ENCODE measurements at regions not wholly inside any gene's neighbourhood (a gene's known extent, or its start where the extent isn't known, plus 50 kb on each side); places are given as distances from the start of the nearest gene placed in this dataset.

DNA sequence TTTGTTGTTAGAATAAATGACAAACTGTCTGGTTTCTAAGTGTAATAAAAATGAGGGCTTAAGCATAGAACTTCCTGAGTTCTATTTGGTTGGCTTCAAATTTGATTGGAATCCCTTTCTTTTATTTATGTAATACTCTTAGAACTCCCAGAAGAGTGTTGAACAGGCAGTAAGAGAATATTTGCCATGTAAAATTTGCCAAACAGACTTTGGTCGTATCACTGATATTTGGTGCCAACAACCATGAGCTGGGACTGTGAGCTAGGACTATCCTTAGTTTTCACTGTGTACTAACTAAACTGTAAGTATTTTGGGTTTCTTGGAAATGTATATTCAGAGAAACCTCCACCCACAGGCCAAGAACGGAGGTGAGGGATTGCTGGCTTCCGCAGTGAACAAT lies 971.2 kb upstream of the SOX9 start:
- ATAC-seq (ENCODE audit: low FRiP score) (no peak), DNase-seq (no peak)
- H3K36me3 ChIP-seq (ENCODE audit: control insufficient read depth in 1 of 2, insufficient read depth in 2 of 2, low read length in 1 of 2): no peaks in the 10 kb centered on the region
- no peak overlapping the region for H3K4me3 ChIP-seq (ENCODE audit: low read length in 2 of 2)
- 8 to 21% methylated on average over 3 of the region's 3 CpGs for WGBS, 2 donors
- intact Hi-C loops (cut with DNase I): no loop called here
- H3K27ac ChIP-seq (ENCODE audit: low read depth in 1 of 2, low read length in 2 of 2): no peak overlapping the region
- no peaks in the 10 kb centered on the region for H3K27me3 ChIP-seq (ENCODE audit: control insufficient read depth in 1 of 2, insufficient read depth in 2 of 2, low read length in 1 of 2)
- no peaks in the 10 kb centered on the region for H3K4me1 ChIP-seq (ENCODE audit: control insufficient read depth in 1 of 2, insufficient read depth in 2 of 2, low read length in 2 of 2)
- H3K9me3 ChIP-seq (ENCODE audit: control insufficient read depth, low read length): no peaks in the 10 kb centered on the region

DNA sequence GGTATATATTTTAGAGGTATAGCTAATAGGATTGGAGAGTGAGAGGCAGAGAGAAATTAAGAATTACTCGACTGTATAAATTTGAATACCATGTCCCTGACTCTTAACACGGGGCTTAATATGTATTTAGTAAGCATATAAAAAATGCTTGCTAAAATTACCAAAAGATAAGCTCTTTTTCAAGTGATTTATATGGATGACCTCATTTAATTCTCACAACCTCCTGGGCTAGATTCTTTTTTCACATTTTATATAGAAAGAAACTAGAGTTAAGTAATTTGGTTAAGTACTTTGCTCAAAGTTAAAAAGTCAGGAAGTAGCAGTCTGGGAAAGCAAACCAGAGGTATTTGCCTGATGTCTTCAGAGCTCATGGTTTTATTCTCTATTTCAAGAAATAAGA lies 963.5 kb upstream of the SOX9 start:
- intact Hi-C loops (cut with DNase I): no loop called here
- no peak for ATAC-seq (ENCODE audit: low FRiP score)
- WGBS, 2 donors: 34 to 43% methylated on average over 2 of the region's 2 CpGs

GRCh38 chr17:71158437-71158836 lies 962.4 kb upstream of the SOX9 start:
- no peak overlapping the region for H3K4me3 ChIP-seq (ENCODE audit: low read length in 2 of 2)
- no peak for DNase-seq
- intact Hi-C loops (cut with DNase I): no loop called here
- no peak for ATAC-seq (ENCODE audit: low FRiP score)
- 59 to 64% methylated on average over 4 of the region's 4 CpGs for WGBS, 2 donors
- no peaks in the 10 kb centered on the region for H3K27me3 ChIP-seq (ENCODE audit: control insufficient read depth in 1 of 2, insufficient read depth in 2 of 2, low read length in 1 of 2)
- H3K27ac ChIP-seq (ENCODE audit: low read depth in 1 of 2, low read length in 2 of 2): no peak overlapping the region
- H3K36me3 ChIP-seq (ENCODE audit: control insufficient read depth in 1 of 2, insufficient read depth in 2 of 2, low read length in 1 of 2): no peaks in the 10 kb centered on the region
- H3K9me3 ChIP-seq (ENCODE audit: control insufficient read depth, low read length): no peaks in the 10 kb centered on the region
- no peaks in the 10 kb centered on the region for H3K4me1 ChIP-seq (ENCODE audit: control insufficient read depth in 1 of 2, insufficient read depth in 2 of 2, low read length in 2 of 2)

More for the DNA sequence above, 963.5 kb upstream of the SOX9 start:
- Histone ChIP-seq H3K36me3 (ENCODE audit: control insufficient read depth in 1 of 2, insufficient read depth in 2 of 2, low read length in 1 of 2) (no peaks in the 10 kb centered on the region), H3K27ac (ENCODE audit: low read depth in 1 of 2, low read length in 2 of 2) (no peak overlapping the region), H3K27me3 (ENCODE audit: control insufficient read depth in 1 of 2, insufficient read depth in 2 of 2, low read length in 1 of 2) (no peaks in the 10 kb centered on the region), H3K9me3 (ENCODE audit: control insufficient read depth, low read length) (no peaks in the 10 kb centered on the region), H3K4me3 (ENCODE audit: low read length in 2 of 2) (no peak overlapping the region), H3K4me1 (ENCODE audit: control insufficient read depth in 1 of 2, insufficient read depth in 2 of 2, low read length in 2 of 2) (no peaks in the 10 kb centered on the region)
- DNase-seq: no peak

DNA sequence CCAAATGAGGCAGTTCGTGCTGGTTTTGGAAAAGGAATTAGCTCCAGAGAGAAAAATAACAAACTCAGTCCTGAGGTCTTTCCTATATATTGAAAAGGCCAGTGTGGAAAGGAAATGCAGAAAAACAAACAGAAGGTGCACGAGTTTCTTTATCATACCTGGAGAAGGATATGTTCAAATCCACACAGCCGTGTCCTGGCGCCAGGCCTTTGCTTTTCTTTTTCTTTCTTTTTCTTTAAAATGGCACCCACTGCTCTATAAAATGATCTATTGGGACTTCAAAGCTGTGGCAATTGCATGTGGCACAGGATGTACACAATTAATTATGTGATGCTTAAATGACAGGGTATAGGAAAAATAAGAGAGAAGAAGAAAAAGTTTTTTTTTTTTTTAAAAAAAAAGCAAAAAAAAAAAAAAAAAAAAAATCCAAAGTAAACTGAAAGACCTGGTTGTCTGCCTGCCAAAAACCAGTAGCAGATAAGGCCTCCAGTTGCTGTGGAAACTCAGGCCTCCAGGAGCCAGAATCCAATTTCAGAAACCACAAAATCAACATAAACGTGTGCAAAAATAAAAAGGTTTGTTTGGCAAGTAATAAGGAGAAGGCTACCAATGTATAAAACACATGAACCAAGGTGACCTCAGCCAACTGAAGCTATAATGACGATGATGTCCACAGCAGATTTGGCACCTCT lies 957.6 kb upstream of the SOX9 start:
- WGBS, 2 donors: 40 to 41% methylated on average over 6 of the region's 6 CpGs
- intact Hi-C loops (cut with DNase I): no loop called here
- Histone ChIP-seq H3K4me3 (ENCODE audit: low read length in 2 of 2) (no peak overlapping the region), H3K27ac (ENCODE audit: low read depth in 1 of 2, low read length in 2 of 2) (no peak overlapping the region), H3K9me3 (ENCODE audit: control insufficient read depth, low read length) (no peaks in the 10 kb centered on the region), H3K4me1 (ENCODE audit: control insufficient read depth in 1 of 2, insufficient read depth in 2 of 2, low read length in 2 of 2) (no peaks in the 10 kb centered on the region), H3K36me3 (ENCODE audit: control insufficient read depth in 1 of 2, insufficient read depth in 2 of 2, low read length in 1 of 2) (no peaks in the 10 kb centered on the region), H3K27me3 (ENCODE audit: control insufficient read depth in 1 of 2, insufficient read depth in 2 of 2, low read length in 1 of 2) (no peaks in the 10 kb centered on the region)
- DNase-seq: no peak
- ATAC-seq (ENCODE audit: low FRiP score): no peak

DNA sequence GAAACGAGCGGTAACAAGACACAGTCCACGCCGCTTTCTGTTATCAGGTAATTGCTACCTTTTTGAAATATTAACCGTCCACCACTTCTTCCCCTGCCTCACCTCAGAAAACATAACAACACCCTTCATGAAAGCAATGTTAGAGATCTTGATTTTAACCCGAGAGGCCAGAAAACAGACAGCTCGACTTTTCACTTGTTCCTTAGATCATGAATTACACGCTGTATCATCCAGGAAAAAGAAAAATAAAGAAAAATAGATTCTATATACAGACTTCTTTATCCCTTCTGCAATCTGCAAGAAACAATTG lies 957.1 kb upstream of the SOX9 start:
- DNase-seq: no peak
- intact Hi-C loops (cut with DNase I): no loop called here
- H3K27me3 ChIP-seq (ENCODE audit: control insufficient read depth in 1 of 2, insufficient read depth in 2 of 2, low read length in 1 of 2): no peaks in the 10 kb centered on the region
- H3K9me3 ChIP-seq (ENCODE audit: control insufficient read depth, low read length): no peaks in the 10 kb centered on the region
- H3K27ac ChIP-seq (ENCODE audit: low read depth in 1 of 2, low read length in 2 of 2): no peak overlapping the region
- no peaks in the 10 kb centered on the region for H3K4me1 ChIP-seq (ENCODE audit: control insufficient read depth in 1 of 2, insufficient read depth in 2 of 2, low read length in 2 of 2)
- H3K4me3 ChIP-seq (ENCODE audit: low read length in 2 of 2): no peak overlapping the region
- no peaks in the 10 kb centered on the region for H3K36me3 ChIP-seq (ENCODE audit: control insufficient read depth in 1 of 2, insufficient read depth in 2 of 2, low read length in 1 of 2)
- 57 to 64% methylated on average over 8 of the region's 8 CpGs for WGBS, 2 donors
- ATAC-seq (ENCODE audit: low FRiP score): no peak

GRCh38 chr17:71164561-71164960 lies 956.3 kb upstream of the SOX9 start:
- H3K36me3 ChIP-seq (ENCODE audit: control insufficient read depth in 1 of 2, insufficient read depth in 2 of 2, low read length in 1 of 2): no peaks in the 10 kb centered on the region
- H3K4me3 ChIP-seq (ENCODE audit: low read length in 2 of 2): no peak overlapping the region
- H3K27me3 ChIP-seq (ENCODE audit: control insufficient read depth in 1 of 2, insufficient read depth in 2 of 2, low read length in 1 of 2): no peaks in the 10 kb centered on the region
- WGBS, 2 donors: 58 to 67% methylated on average over 3 of the region's 3 CpGs
- H3K4me1 ChIP-seq (ENCODE audit: control insufficient read depth in 1 of 2, insufficient read depth in 2 of 2, low read length in 2 of 2): no peaks in the 10 kb centered on the region
- intact Hi-C loops (cut with DNase I): no loop called here
- DNase-seq (no peak), ATAC-seq (ENCODE audit: low FRiP score) (no peak)
- H3K27ac ChIP-seq (ENCODE audit: low read depth in 1 of 2, low read length in 2 of 2): no peak overlapping the region
- no peaks in the 10 kb centered on the region for H3K9me3 ChIP-seq (ENCODE audit: control insufficient read depth, low read length)

GRCh38 chr17:71166311-71166710 lies 954.5 kb upstream of the SOX9 start:
- Histone ChIP-seq H3K4me3 (ENCODE audit: low read length in 2 of 2) (no peak overlapping the region), H3K36me3 (ENCODE audit: control insufficient read depth in 1 of 2, insufficient read depth in 2 of 2, low read length in 1 of 2) (no peaks in the 10 kb centered on the region), H3K9me3 (ENCODE audit: control insufficient read depth, low read length) (no peaks in the 10 kb centered on the region), H3K4me1 (ENCODE audit: control insufficient read depth in 1 of 2, insufficient read depth in 2 of 2, low read length in 2 of 2) (no peaks in the 10 kb centered on the region), H3K27ac (ENCODE audit: low read depth in 1 of 2, low read length in 2 of 2) (no peak overlapping the region), H3K27me3 (ENCODE audit: control insufficient read depth in 1 of 2, insufficient read depth in 2 of 2, low read length in 1 of 2) (no peaks in the 10 kb centered on the region)
- ATAC-seq (ENCODE audit: low FRiP score): no peak
- WGBS, 2 donors: 24 to 33% methylated on average over 2 of the region's 2 CpGs
- DNase-seq: no peak
- intact Hi-C loops (cut with DNase I): no loop called here

- intact Hi-C loops (cut with DNase I): no loop called here
- no peaks in the 10 kb centered on the region for H3K9me3 ChIP-seq (ENCODE audit: control insufficient read depth, low read length)
- H3K4me3 ChIP-seq (ENCODE audit: low read length in 2 of 2): no peak overlapping the region
- no peak for DNase-seq
- 45 to 52% methylated on average over 5 of the region's 5 CpGs for WGBS, 2 donors
- H3K27me3 ChIP-seq (ENCODE audit: control insufficient read depth in 1 of 2, insufficient read depth in 2 of 2, low read length in 1 of 2): no peaks in the 10 kb centered on the region
- H3K36me3 ChIP-seq (ENCODE audit: control insufficient read depth in 1 of 2, insufficient read depth in 2 of 2, low read length in 1 of 2): no peaks in the 10 kb centered on the region
- no peak for ATAC-seq (ENCODE audit: low FRiP score)
- no peak overlapping the region for H3K27ac ChIP-seq (ENCODE audit: low read depth in 1 of 2, low read length in 2 of 2)
- H3K4me1 ChIP-seq (ENCODE audit: control insufficient read depth in 1 of 2, insufficient read depth in 2 of 2, low read length in 2 of 2): no peaks in the 10 kb centered on the region
These were observed 952.6 kb upstream of the SOX9 start for GRCh38 chr17:71168053-71168741.

DNA sequence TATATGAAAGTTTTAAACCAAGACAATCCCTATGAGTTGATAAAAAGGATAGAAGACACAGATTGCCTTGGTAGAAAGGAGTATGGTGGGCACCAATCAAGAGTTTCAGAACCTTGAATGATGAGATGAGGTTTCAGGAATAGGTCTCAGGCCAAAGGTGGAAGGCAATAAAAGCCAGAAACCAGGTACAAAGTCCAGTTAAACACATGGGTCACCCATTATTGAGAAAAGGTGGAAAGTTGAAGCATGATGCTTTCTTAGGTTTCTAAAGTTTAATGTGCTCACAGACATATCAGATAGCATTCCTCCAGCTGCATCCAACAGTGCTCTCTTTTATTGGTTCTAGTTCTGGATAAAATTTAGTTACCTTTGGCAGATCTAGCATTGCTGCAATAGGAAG lies 950.8 kb upstream of the SOX9 start:
- intact Hi-C loops (cut with DNase I): no loop called here
- H3K4me3 ChIP-seq (ENCODE audit: low read length in 2 of 2): no peak overlapping the region
- DNase-seq (no peak), ATAC-seq (ENCODE audit: low FRiP score) (no peak)
- no peaks in the 10 kb centered on the region for H3K36me3 ChIP-seq (ENCODE audit: control insufficient read depth in 1 of 2, insufficient read depth in 2 of 2, low read length in 1 of 2)
- no peaks in the 10 kb centered on the region for H3K9me3 ChIP-seq (ENCODE audit: control insufficient read depth, low read length)
- H3K27ac ChIP-seq (ENCODE audit: low read depth in 1 of 2, low read length in 2 of 2): no peak overlapping the region
- H3K27me3 ChIP-seq (ENCODE audit: control insufficient read depth in 1 of 2, insufficient read depth in 2 of 2, low read length in 1 of 2): no peaks in the 10 kb centered on the region
- no peaks in the 10 kb centered on the region for H3K4me1 ChIP-seq (ENCODE audit: control insufficient read depth in 1 of 2, insufficient read depth in 2 of 2, low read length in 2 of 2)
